GM19324 (cell line): ENCODE measurements at regions not wholly inside any gene's neighbourhood (a gene's known extent, or its start where the extent isn't known, plus 50 kb on each side); places are given as distances from the start of the nearest gene placed in this dataset.
"Not testable (repeated sequence)": the region's sequence is repeated elsewhere in the genome, so short reads cannot be mapped to it uniquely, and the experiment has no call there.

ENCODE experiments used
- ATAC-seq: cut with Tn5 transposase; IDR thresholded peaks from one replicate; pipeline ENCODE4 v1.9.1; 2021; ENCODE audit warnings: mild to moderate bottlenecking, moderate library complexity; ENCODE audit not compliant: unreplicated experiment, low FRiP score

DNA sequence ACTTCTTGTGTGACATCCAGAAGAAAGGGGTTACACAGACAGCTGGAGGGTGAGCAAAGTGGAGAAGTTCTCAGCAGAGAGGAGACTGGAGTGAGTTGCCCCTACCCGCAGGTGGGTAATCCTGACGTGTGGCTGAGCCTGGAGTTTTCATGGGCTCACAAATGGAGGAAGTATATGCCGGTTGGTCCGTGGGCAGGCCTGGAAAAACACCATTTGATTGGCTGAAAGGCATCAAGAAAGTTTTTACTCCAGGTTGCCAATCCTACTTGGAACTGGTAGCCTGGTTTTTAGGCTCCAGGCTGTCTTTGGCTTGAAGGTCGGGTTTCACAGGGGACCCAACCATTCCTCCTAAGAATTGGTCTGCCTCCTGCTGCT is 1177.4 kb upstream of the LRRTM1 start:
- no peak for ATAC-seq

DNA sequence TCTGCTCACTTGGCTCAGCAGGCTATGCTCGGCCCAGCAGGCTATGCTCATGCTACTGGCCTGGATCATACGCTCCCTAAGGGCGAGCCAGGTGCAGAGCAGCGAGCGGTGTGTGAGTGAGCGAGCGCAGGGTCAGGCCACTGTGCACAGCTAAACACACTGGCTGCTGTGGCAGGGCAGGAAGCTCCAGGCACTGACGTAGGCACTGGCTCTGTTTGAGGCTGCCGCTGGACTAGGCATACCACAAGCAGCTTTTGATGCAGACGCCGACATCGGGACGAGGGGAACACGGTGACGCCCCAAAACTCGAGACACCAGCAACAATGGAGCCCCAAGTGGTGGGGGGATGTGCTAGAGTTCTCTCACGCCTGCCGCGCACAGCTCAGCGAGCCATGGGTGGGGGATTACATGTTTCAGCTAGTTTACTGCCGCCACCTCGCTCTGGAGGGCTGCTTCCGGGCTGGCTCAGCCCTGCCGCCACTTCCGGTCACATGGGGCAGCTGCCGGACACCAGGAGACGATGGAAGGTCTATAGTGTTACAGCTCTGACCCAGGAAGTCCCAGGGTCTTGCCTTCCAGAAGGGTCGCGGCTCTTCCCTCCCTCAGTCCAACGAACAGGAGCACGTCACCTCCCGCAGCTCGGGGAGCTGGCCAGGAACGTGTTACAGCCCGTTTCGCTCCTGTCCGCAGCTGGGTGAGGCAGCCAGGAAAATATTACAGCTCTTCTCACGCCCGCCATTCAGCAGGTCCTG is 1176.9 kb upstream of the LRRTM1 start:
- ATAC-seq = no peak

DNA sequence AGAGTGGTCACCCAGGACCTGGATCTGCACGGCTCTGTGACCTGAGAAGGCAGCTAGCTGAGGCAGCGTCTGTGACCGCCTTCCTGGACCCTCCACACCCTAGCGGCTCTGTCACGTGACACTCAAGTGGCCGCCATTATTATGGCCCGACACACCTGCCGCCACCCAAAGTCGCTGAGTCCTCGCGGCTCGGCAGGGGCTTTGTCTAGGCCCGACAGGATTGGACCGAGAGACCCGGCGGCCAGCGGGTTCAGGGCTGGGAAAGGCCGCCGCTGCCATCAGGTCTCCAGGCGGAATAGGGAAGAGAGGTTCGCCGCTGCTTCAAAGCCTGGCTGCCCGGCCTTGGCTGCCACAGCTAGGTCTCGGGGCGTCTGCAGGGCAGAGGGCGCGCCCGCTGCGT is 1162.5 kb upstream of the LRRTM1 start:
- no peak for ATAC-seq

DNA sequence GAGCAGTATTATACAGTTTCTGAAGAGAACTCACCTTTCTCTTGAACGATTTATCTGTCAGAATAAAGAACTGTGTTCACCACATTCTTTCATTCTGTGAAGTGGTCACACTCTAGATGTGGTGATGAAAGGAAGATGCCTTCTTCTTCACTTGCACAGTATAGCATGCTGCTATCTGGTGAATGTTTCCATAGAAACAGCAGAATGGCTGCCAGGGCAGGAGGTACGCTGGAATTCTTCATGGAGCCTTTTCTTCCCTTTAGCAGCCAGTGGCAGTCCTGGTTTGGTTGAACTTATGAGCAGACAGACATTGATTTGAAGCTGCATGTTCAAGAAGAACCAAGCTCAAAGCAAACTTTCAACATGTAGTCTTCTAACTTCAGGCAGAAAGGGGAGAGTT is 1157.9 kb upstream of the LRRTM1 start:
- no peak for ATAC-seq

GRCh38 chr2:81445176-81445575 is 1140.6 kb upstream of the LRRTM1 start:
- no peak for ATAC-seq

- no peak for ATAC-seq
These were observed 1133.0 kb upstream of the LRRTM1 start for GRCh38 chr2:81437456-81438000.

DNA sequence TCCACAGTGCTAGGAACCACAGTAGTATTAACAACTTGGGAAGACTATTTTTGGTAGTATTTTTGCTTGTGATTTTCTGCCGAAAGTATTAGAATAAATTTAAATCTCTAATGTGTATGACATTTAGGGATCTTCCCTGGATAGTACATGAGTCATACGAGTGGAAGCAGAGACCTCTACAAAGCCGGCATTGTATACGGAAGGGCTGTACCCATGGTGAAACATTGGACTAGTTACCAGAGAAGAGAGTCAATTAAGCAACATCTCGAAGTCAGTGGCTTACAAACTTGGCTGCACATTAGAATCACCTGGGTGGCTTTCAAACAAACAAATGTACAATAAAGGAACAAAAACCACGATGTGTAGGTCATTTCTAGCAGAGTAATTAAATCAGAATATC is 1131.7 kb upstream of the LRRTM1 start:
- ATAC-seq = no peak

GRCh38 chr2:81412681-81413080 is 1108.1 kb upstream of the LRRTM1 start:
- ATAC-seq = no peak

DNA sequence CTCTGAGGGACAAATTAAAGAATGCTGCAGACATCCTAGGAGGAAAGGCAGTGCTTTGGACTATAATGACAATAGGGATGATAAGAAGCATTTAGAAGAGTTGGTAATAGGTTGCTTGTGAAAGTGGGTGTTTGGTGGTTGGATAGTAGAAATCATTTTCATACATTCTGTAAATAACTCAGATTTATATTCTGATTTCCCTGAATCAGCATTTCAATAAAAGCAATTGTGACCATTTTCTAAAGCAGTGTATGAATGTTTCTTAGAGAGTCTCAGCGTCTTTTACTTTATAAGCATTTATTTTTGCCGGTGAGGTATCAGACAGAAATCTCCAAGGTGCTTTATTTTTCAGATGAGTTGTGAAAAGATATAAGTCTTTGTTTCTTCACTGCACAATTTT is 1099.0 kb upstream of the LRRTM1 start:
- no peak for ATAC-seq

DNA sequence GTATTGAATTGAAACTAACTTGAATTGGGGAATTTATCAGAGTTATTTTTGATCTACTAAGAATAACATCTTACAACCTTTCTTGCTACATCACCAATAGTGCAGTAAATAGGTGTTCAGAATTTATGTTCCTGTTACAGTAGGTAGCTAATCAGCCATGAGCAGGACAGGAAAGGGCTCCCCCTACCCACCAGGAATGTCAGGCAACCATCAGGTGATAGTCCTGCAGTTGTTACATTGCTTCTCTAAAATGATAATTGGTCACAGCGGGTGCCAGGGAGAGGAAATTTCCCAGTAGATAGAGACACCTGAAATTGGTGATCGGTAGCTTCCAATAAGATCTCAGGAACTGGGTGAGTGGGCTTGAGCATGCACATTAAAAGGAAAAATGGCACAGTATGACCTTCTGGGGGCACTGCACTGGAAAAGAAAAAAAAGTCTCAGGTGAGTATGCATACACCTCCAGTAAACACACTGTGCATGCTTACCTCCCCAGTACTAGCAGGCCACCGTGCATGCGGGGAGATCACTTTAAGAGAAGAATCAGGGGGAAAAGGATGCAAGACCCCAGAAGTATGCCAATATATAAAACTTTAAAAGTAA is 1092.0 kb upstream of the LRRTM1 start:
- no peak for ATAC-seq

DNA sequence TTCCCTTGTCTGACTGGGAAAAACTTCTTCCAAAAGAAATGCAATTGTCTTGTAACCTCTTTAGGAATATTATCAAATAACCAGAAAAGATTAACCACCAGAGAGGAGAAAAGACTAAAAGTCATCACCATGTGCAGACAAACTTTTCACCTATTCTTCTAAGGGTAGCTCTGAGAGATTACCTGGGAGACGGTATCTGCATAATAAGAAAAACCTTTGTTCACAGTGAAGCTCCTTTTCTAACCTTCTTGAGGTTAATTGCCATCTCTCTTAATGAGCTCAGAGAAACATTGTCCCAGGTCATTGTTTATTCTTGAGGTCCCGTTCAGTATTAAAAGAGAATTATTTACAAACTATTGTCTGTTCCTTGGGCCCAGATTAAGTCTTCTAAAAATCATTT is 1091.2 kb upstream of the LRRTM1 start:
- no peak for ATAC-seq

DNA sequence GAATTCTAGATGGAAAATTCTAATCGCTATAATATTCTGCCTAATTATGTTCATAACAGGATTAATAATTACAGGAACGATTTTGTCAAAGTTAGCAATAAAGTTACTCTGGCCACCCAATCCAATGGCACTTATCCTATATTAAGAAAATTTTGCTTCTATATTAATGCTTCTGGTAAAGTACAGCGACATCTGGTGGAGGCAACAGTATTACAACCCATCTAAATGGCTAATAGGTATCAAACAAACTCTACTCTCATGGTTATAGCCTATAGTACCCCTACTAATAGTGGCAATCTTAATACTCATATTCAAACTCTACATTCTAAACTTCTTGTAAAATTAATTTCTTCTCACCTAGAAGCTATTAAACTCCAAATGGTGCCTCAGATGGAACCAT is 1084.7 kb upstream of the LRRTM1 start:
- no peak for ATAC-seq

DNA sequence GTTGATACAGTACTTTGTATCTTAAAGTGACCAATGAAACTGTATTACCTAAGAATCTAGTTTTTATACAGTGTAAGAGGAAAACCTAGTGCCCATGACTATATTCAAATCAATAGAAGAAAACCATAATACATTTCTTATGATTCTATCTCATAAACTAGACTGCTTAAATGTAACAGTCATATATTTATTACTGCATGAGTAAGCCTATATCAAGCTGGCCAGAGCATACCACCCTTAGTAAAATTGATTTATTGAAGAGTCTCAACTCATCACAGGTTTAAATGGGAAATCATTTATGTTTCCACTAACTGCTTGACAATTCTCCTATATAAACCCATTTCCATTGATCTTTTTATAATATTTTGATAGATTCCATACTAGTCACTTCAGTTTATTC is 1059.2 kb upstream of the LRRTM1 start:
- no peak for ATAC-seq

- ATAC-seq = not testable (repeated sequence)
These were observed 1057.9 kb upstream of the LRRTM1 start for GRCh38 chr2:81362468-81362867.

DNA sequence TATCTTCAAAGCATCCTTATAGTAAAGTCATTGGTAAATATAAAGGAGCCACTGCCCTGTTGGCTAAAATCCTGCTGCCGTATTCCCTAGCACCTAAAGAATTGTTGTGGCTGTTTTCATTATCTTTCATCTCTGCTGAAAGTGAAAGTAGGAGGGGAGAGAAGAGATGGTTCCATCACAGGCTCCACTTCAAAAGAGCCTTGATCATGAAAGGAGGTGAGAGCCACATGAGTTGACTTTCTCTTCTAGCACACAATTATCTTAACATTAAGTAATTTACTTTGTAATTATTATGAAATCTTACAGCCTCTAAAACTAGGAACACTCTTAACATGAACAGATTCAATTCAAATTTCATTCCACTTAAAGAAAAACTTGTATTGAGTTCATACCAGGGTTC is 1050.9 kb upstream of the LRRTM1 start:
- no peak for ATAC-seq

- ATAC-seq = no peak
These were observed 1029.5 kb upstream of the LRRTM1 start for GRCh38 chr2:81334046-81334445.

DNA sequence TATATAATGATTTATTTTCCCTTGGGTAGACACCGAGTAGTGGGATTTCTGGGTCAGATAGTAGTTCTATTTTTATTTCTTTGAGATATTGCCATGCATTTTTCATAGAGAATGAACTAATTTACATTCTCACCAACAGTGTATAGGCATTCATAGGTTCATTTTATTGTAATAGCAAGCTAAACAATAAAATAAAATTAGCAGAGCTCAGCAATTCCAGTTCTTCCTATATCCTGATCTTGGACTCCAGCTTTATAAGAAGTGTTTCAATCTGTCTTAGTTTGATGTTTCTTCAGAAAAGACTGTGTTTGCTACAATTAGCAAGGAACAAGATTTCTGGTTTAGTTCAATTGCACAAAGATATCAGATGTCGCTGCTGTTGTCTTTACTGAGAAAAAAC is 1024.4 kb upstream of the LRRTM1 start:
- ATAC-seq = no peak

DNA sequence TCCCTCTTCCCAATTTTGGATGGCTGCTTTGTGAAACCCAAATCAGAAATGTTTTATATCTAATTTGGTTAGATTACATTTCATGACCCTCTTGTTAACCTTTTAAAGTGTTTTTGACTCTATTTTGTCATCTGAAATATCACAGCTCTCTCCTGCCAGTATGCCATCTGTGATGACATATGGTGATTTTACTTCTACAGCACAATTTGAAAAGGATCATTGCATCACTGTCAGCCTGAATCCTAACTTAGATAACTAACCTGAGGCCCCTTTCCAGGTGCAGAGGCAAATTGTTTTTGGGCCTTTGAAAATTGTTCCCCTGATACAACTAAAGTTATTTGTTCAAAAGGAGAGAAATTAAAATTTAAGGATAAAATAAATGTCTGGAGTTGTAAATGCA is 1023.4 kb upstream of the LRRTM1 start:
- no peak for ATAC-seq

DNA sequence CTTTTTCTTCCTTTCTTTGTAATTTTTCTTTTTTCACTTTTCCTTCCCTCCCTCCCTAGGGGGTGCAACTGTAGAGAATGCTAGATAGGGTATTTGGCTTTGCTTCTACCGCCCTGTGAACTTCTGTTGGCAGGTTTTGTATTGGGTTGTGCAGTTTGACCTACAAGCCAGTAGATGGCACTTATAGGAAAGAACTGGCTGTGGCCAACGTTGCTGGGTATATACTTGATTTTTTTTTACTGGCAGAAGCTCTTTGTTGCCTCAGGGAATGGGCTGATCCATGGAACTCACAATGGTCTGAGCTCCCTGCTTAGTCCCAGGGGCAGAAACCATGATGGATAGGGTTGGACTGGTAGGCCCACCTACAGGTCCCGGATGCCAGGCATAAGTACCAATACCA is 1019.5 kb upstream of the LRRTM1 start:
- ATAC-seq = no peak

DNA sequence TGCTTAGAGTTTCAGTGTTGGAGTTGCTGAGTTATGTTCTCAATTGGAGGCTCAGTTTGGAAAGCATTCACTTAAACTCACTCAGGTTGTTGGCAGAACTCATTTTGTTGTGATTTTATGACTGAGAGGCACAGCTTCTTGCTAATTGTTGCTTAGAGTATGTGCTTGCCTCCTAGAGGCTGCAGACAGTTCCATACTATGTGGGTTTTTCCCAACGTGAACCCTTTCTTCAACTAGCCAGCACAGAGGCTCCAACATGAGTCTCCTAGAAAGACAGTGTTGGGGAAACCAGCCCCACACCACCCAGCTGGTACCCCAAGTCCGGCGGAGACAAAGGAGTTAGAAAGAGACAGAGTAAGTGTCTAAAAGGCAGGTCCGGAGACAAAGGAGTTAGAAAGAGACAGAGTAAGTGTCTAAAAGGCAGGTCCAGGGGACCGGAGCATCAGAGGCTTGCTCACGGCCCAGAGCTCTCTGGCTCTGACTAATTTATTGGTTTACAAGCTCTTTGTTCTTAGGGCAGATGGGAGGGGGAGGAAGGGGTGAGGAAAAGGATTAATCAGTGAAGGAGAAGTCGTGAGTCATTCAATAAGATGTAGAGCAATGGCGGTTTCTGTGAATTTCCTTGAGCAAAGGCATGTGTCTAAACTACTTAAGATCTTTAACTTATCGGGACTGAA is 999.7 kb upstream of the LRRTM1 start:
- no peak for ATAC-seq

DNA sequence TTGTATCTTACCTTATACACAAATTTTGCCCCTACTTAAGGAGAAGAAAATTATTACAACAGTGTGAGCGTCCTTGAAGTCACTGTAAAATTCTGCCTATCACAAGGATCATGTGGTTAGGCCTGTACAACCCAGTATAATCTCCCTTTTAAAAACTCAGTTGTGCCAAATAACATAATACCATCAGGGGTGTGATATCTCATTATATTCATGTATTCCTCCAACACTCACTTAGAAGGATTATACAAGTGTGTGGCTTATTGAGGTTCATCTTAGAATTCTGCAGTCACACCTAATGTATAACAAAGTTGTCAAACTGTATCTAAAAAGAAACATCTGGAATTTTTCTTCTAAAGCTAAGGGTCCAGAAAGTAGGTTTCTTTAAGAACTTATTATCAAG is 998.8 kb upstream of the LRRTM1 start:
- no peak for ATAC-seq

DNA sequence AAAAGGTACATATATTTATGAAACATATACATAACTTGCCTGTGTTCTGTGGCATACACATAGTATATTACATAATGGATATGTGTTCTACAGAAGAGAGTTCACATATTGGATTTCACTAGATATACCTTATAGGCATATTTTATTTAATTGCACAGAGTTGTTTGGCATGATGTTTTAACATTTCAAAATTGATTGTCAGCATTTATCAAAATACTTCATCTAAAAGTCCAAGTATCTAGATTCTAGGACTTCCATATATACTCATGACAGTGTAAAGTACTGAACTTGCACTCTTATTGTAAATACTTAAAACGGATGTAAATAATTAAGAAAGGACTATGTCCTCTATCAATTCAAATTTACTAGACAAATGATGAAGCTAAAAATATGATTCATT is 995.3 kb upstream of the LRRTM1 start:
- ATAC-seq = no peak
